ENCODE measurements at regions not wholly inside any gene's neighbourhood (a gene's known extent, or its start where the extent isn't known, plus 50 kb on each side); places are given as distances from the start of the nearest gene placed in this dataset.

GRCh38 chr4:183821076-183821853 is 83.8 kb upstream of the STOX2 start:
- H3K36me3 ChIP-seq (ENCODE audit: insufficient read depth, low read length) = no peaks in the 10 kb centered on the region
- no peak overlapping the region for H3K9ac ChIP-seq (ENCODE audit: low read length)
- no peaks in the 10 kb centered on the region for H3K9me3 ChIP-seq (ENCODE audit: low read length)
- H3K27me3 ChIP-seq (ENCODE audit: insufficient read depth, low read depth, low read length) = no peaks in the 10 kb centered on the region
- H3K27ac ChIP-seq (ENCODE audit: low read length) = no peak overlapping the region
- H3K4me3 ChIP-seq (ENCODE audit: low read length) = no peak overlapping the region
- TF ChIP-seq POLR2AphosphoS5 (IDR thresholded peaks at IDR 0.05) (no peak), RAD21 (conservative IDR thresholded peaks at IDR 0.05) (no peak), MXI1 (conservative IDR thresholded peaks at IDR 0.05; ENCODE audit: poor library complexity, severe bottlenecking) (no peak), EZH2 (IDR thresholded peaks at IDR 0.05; ENCODE audit: borderline replicate concordance, insufficient read depth, low read length, poor library complexity, severe bottlenecking) (no peak), TAF1 (IDR thresholded peaks at IDR 0.05; ENCODE audit: low read depth) (no peak), EP300 (conservative IDR thresholded peaks at IDR 0.05; ENCODE audit: poor library complexity, severe bottlenecking) (no peak)
- TF ChIP-seq, protein P1, sequence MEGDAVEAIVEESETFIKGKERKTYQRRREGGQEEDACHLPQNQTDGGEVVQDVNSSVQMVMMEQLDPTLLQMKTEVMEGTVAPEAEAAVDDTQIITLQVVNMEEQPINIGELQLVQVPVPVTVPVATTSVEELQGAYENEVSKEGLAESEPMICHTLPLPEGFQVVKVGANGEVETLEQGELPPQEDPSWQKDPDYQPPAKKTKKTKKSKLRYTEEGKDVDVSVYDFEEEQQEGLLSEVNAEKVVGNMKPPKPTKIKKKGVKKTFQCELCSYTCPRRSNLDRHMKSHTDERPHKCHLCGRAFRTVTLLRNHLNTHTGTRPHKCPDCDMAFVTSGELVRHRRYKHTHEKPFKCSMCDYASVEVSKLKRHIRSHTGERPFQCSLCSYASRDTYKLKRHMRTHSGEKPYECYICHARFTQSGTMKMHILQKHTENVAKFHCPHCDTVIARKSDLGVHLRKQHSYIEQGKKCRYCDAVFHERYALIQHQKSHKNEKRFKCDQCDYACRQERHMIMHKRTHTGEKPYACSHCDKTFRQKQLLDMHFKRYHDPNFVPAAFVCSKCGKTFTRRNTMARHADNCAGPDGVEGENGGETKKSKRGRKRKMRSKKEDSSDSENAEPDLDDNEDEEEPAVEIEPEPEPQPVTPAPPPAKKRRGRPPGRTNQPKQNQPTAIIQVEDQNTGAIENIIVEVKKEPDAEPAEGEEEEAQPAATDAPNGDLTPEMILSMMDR (IDR thresholded peaks at IDR 0.05; ENCODE audit: poor library complexity, severe bottlenecking) = no peak
- H3K9me2 ChIP-seq (ENCODE audit: insufficient read depth, low read length) = no peaks in the 10 kb centered on the region
- no peak overlapping the region for H2AFZ ChIP-seq (ENCODE audit: low read depth, low read length)
- no peaks in the 10 kb centered on the region for H3K79me2 ChIP-seq (replicated peaks; ENCODE audit: insufficient read depth, low read length)
- no peaks in the 10 kb centered on the region for H4K20me1 ChIP-seq (ENCODE audit: insufficient read depth)
- H3F3A ChIP-seq (ENCODE audit: insufficient read depth, low read length, poor library complexity, severe bottlenecking) = no peaks in the 10 kb centered on the region
- H3K4me2 ChIP-seq (ENCODE audit: low read length) = no peak overlapping the region

DNA sequence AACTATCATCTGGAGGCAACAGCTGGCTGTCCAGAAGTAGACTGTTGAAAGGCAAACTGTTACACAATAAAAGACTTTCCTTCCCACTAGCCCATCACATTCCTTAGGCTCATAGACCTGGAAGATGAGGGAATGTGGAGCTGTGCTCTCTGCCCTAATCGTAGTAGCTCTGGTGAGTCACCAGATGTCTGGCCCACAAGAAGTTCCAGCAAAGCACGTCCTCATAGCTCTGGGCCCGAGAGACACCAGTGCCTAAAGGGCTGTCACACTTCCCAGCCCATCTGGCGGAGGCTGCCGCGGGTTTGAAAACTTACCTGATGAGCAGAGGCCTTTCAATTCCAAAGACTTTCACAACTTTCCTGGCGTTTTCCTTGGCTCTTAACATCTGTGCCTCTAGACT is 81.7 kb upstream of the STOX2 start:
- Histone ChIP-seq H2AFZ (ENCODE audit: low read depth, low read length) (no peak overlapping the region), H3K79me2 (replicated peaks; ENCODE audit: insufficient read depth, low read length) (no peaks in the 10 kb centered on the region)

More for the DNA sequence above, 81.7 kb upstream of the STOX2 start:
- no peaks in the 10 kb centered on the region for H3K36me3 ChIP-seq (ENCODE audit: insufficient read depth, low read length)
- H4K20me1 ChIP-seq (ENCODE audit: insufficient read depth) = no peaks in the 10 kb centered on the region
- H3K9ac ChIP-seq (ENCODE audit: low read length) = no peak overlapping the region
- TF ChIP-seq, protein P1 (IDR thresholded peaks at IDR 0.05; ENCODE audit: poor library complexity, severe bottlenecking) = no peak
- TF ChIP-seq RAD21 (conservative IDR thresholded peaks at IDR 0.05) = no peak
- no peak for TF ChIP-seq REST (IDR thresholded peaks at IDR 0.05; ENCODE audit: borderline replicate concordance)
- no peak for TF ChIP-seq TAF1 (IDR thresholded peaks at IDR 0.05; ENCODE audit: low read depth)
- no peak for TF ChIP-seq POLR2AphosphoS5 (IDR thresholded peaks at IDR 0.05)
- TF ChIP-seq MXI1 (conservative IDR thresholded peaks at IDR 0.05; ENCODE audit: poor library complexity, severe bottlenecking) = no peak
- no peak for TF ChIP-seq SMC3 (conservative IDR thresholded peaks at IDR 0.05; ENCODE audit: poor library complexity)
- no peak for TF ChIP-seq EP300 (conservative IDR thresholded peaks at IDR 0.05; ENCODE audit: poor library complexity, severe bottlenecking)
- TF ChIP-seq EZH2 (IDR thresholded peaks at IDR 0.05; ENCODE audit: borderline replicate concordance, insufficient read depth, low read length, poor library complexity, severe bottlenecking) = no peak
- H3K4me3 ChIP-seq (ENCODE audit: low read length) = no peak overlapping the region
- no peaks in the 10 kb centered on the region for H3K27me3 ChIP-seq (ENCODE audit: insufficient read depth, low read depth, low read length)
- no peaks in the 10 kb centered on the region for H3K9me3 ChIP-seq (ENCODE audit: low read length)
- H3K9me2 ChIP-seq (ENCODE audit: insufficient read depth, low read length) = no peaks in the 10 kb centered on the region
- no peak overlapping the region for H3K4me2 ChIP-seq (ENCODE audit: low read length)
- no peaks in the 10 kb centered on the region for H3F3A ChIP-seq (ENCODE audit: insufficient read depth, low read length, poor library complexity, severe bottlenecking)
- no peak overlapping the region for H3K27ac ChIP-seq (ENCODE audit: low read length)

Data from neural cell (in vitro differentiated cells).